Activated CD8-positive, alpha-beta memory T cell treated with anti-CD3 and anti-CD28 coated beads, Interleukin-2, amount 50 U/mL, for 48 hours (primary cell): ENCODE measurements at regions not wholly inside any gene's neighbourhood (a gene's known extent, or its start where the extent isn't known, plus 50 kb on each side); places are given as distances from the start of the nearest gene placed in this dataset.

Experiments
- DNase-seq: peaks from one replicate; pipeline ENCODE4 v3.0.0-alpha.2; 2020

GRCh38 chr7:116425647-116426209 lies 73.8 kb upstream of the CAV2 start:
- no peak for DNase-seq

DNA sequence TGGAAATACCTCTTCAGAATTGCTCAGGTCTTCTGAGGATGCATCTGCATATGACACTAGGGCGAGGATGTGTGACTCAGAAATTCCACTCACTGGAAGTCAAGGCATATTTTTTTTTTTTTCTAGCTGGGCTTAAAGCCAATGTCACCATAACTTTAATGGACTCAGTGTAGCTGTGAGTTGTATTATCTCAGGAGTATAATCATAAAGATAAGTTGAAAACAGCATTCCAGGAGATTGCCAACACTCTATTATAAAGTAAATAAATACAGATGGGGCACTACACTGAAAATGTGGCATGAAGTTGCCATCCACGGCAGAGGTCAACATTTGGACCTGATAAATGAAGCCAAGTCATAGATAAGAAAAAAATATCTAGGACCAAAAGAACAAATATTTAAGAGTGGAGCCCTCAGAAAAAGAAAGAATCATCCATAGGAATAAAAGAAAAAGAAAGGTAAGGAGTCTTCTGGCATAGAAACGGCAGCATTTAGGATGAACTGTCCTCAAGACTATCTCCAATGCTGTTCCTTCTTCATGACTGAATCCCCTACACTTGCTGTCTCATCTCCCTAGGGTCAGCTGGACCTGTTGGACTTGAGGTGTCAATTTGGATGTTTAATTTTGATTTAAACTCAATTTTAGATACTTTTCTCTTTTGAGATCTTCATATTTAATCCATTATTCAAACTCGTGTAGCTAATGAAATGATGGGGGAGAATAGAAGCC lies 72.9 kb upstream of the CAV2 start:
- no peak for DNase-seq

DNA sequence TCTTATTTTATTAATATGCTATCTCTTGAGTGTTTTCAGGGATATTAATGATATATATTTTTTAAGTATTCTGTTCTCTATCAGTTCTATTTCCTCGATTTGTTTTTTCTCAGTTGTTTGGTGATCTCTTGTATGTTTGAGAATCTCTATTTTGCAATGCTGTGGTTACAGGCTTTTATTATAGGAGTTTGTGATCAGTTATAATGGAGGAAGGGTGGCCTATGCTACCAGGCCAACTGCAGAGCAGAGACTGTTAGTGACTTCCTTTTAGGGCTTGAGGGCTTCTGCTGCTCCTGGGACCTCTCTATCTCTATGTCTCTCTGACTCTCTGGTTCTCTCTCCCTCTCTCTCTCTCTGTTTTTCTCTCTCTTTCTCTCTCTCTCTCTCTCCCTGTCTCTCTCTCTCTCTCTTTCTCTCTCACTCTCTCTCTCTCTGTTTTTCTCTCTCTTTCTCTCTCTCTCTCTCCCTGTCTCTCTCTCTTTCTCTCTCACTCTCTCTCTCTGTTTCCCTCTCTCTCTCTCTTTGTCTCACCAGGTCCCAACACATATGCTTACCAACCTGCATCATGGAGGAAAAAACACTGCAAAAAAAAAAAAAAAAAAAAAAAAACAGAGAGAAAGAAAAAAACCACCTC lies 69.4 kb upstream of the CAV2 start:
- DNase-seq: no peak

DNA sequence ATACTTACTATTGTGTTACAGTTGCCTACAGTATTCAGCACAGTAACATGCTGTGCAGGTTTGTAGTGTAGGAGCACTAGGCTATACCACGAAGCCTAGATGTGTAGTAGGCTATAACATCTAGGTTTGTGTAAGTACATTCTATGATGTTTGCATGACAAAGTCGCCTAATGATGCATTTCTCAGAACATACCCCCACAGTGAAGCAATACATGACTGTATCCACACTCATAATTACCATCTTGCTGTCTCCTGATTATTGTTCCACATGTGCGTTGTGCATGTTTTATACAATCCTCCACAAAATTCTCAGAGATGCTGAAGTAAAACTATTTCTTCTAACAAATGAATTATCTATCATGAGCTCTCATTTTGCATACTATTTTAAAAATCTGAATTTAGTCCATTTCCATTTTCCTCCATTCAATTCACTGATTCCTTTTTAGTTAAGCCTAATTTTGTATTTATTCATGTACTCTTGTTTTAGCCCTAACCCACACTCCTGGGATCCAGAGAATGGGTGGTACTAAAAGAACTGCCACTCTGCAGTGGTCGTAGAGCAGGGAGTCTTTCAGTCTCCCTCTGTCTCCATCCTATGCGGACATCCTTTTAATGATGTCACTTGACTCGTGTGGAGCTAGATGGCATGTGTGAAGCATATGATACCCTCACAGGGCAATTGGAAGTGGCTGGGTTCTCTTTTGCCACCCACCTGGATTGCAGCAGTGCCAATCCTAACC lies 67.6 kb upstream of the CAV2 start:
- no peak for DNase-seq

GRCh38 chr7:116432527-116432916 lies 67.0 kb upstream of the CAV2 start:
- no peak for DNase-seq

DNA sequence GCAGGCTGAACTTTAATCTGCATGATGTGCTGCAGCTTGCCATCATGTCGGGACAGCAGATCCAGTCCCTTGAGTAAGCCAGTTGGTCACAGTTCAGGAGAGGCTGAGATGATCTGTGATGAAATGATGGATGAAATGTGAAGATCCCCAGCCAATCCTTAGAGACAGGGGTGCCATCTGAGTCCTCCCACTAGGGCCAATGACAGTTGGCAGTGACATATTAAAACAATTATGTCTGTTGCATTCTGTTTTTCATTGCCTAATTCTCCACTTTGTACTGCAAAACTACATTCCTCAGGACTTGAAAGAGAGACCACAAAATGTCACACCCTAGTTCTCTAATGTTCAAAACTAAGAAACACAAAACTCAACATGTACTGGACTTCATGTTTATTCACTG lies 66.3 kb upstream of the CAV2 start:
- DNase-seq: no peak

GRCh38 chr7:116434820-116435341 lies 64.7 kb upstream of the CAV2 start:
- no peak for DNase-seq

DNA sequence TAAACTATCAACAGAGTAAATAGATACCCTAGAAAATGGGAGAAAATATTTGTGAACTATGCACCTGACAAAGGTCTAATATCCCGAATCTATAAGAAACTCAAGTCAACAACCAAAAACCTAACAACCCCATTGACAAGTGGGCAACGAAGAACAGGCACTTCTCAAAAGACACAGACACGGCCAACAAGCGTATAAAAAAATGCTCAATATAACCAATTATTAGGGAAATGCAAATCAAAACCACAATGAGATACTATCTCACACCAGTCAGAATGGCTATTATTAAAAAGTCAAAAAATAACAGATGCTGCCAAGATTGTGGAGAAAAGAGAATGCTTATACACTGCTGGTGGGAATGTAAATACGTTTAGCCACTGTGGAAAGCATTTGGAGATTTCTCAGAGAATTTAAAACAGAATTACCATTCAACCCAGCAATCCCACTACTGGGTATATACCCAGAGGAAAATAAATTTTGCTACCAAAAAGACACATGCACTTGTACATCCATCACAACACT lies 63.2 kb upstream of the CAV2 start:
- no peak for DNase-seq

DNA sequence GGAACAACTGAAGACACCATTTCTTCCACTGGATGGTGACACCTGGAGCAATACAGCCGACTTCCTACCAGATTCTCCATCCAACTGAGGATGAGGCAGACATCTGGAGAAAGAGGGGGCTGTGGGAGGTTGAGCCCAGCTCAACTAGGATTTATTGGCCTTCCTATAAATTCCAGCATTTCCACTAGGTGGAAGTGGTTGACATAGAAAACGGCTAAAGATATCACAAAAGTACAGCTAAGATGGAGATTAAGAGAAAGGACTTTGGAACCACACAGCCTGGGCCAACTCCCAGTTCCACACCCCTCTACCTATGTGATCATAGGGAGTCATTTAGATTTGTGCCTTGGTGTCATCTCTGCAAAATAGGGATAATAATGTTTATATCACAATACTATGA lies 61.3 kb upstream of the CAV2 start:
- no peak for DNase-seq

GRCh38 chr7:116439005-116439404 lies 60.5 kb upstream of the CAV2 start:
- no peak for DNase-seq

DNA sequence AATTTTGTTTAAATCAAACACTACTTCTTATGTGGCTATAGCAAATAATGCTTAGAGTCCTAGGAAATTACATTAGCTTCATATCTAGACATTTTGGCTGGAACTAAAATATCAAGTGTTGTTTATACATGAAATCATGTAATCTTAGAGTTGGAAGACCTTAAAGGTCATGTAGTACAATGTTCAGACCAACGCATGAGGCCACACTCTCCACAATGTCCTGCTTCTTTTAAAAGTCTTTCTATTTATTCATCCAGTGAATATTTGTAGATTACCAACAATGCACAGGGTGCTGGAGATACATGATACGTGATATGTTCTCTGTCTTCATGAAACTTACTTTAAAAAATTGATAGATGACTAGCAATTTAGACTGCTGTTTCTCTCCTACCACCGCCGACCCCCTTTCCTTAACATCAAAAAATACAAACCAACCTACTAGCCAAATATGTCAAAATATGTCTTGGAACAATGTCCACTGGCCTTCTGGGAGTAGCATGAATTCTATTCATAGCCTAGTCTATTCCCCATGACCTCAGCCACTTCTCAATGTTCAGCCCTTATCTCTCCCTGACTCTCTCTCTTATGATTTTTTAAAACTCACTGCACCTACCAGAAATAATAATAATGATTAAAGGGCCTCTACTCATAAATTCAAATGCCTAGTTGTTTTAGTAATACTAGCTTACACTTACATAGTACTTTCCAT lies 59.5 kb upstream of the CAV2 start:
- DNase-seq: no peak

- DNase-seq: no peak
These were observed 58.0 kb upstream of the CAV2 start for GRCh38 chr7:116441534-116441933.

GRCh38 chr7:116443101-116443523 lies 56.4 kb upstream of the CAV2 start:
- no peak for DNase-seq

DNA sequence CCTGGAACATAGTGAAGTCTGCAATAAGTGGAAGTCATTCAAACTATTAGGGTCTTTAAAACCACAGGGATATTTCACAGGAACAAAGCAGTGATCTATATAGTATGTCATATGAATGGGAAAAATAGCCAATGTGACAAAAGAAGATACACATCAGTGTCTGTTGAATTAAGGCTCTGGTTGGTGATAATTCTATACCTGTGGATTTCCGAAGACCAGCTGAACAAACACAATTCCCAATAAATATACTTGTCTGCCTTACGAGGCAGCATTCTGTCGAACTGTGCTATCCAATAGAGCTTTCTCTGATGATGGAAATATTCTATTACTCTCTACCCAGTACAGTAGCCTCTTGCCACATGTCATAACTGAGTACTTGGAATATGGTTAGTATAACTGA lies 55.9 kb upstream of the CAV2 start:
- no peak for DNase-seq

GRCh38 chr7:116445447-116446211 lies 53.9 kb upstream of the CAV2 start:
- DNase-seq: no peak

- no peak for DNase-seq
These were observed 53.2 kb upstream of the CAV2 start for GRCh38 chr7:116446212-116446855.

- DNase-seq: no peak
These were observed 52.1 kb upstream of the CAV2 start for GRCh38 chr7:116447436-116447835.

GRCh38 chr7:116447966-116448839 lies 51.3 kb upstream of the CAV2 start:
- DNase-seq: no peak

- no peak for DNase-seq
These were observed 50.1 kb upstream of the CAV2 start for GRCh38 chr7:116449441-116449840.
